Activated naive CD4-positive, alpha-beta T cell treated with anti-CD3 and anti-CD28 coated beads for 36 hours (primary cell): ENCODE measurements at regions not wholly inside any gene's neighbourhood (a gene's known extent, or its start where the extent isn't known, plus 50 kb on each side); places are given as distances from the start of the nearest gene placed in this dataset.

ENCODE experiments used
- CTCF ChIA-PET: fragments of 350-600 bp; sonication (Branson Sonifier 250); formaldehyde crosslinking; loops from one replicate; lab custom pipeline; 2021; ENCODE audit warnings: antibody characterized with exemption; lab: Charles Lee
- DNase-seq: peaks from one replicate; pipeline ENCODE4 v3.0.0-alpha.2; 2020
- H3K27ac Mint-ChIP-seq: one replicate; pipeline ENCODE4 v1.8.0; 2021; ENCODE audit warnings: mild to moderate bottlenecking, mixed read lengths
- H3K27me3 Mint-ChIP-seq: one replicate; pipeline ENCODE4 v1.8.0; 2021; ENCODE audit warnings: low read depth, mixed read lengths
- H3K36me3 Mint-ChIP-seq: one replicate; pipeline ENCODE4 v1.8.0; 2021; ENCODE audit warnings: low read depth, mixed read lengths
- H3K4me1 Mint-ChIP-seq: one replicate; pipeline ENCODE4 v1.8.0; 2021; ENCODE audit warnings: low read depth, mixed read lengths
- H3K4me3 Mint-ChIP-seq: one replicate; pipeline ENCODE4 v1.8.0; 2021; ENCODE audit warnings: mild to moderate bottlenecking, moderate library complexity, mixed read lengths
- H3K9me3 Mint-ChIP-seq: one replicate; pipeline ENCODE4 v1.8.0; 2021; ENCODE audit warnings: mixed read lengths
- intact Hi-C: fragments of 100-400 bp; cut with micrococcal nuclease; formaldehyde crosslinking; loops from one replicate; pipeline ENCODE4 v1.15.1; 2023

DNA sequence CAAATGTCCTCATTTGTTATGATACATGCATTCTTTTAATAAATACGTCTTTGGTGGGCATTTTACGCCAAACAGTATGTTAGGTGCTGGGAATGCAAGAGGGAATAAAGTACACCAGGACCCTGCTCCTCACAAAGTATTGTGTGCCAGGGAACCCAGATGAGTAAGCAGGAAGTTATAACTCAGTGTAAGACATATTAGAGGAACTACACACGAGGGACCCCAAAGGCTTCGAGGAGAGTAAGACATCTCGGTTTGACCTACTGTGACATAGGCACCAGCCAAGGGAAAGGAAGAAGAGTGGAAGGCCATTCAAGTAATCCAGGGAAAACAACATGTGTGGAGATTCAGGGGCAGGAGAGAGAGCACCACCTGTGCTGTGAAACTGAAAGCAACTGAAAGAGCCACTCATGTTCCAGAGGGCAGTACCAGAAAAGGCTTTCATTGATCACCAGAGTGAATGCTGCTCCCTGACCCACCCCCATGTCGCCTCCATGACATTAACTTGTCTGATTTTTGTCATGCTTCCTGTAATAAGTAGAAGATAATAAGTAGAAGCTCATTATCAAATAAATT, 542.5 kb upstream of the PKN2 start:
- no peak overlapping the region for H3K4me3 Mint-ChIP-seq

DNA sequence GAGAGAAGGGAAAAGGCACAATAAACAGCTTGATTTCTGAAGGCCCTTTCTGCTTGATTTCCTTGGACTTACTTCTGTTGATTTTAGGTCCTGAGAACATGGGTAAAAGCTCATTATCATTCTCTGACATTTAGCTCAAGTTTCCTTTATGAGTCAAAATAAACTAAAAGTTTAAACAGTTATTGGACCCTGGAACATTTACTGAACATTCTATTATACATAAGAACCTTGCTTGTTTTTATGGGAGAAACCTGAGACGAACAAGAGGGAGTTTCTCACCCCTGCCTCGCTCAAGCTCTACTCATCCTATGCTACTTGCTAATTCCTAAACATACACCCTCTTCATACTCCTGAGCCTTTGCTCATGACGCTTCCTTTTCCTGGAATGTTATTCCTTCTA, 538.3 kb upstream of the PKN2 start:
- Mint-ChIP-seq H3K36me3 (no peaks in the 10 kb centered on the region), H3K27ac (no peak overlapping the region), H3K4me3 (no peak overlapping the region), H3K9me3 (no peaks in the 10 kb centered on the region), H3K27me3 (peaks cover 4% of the 10 kb centered on the region), H3K4me1 (peaks cover 3% of the 10 kb centered on the region)
- DNase-seq, result no peak
- intact Hi-C loops, result no loop called here
- CTCF ChIA-PET, result interaction anchor here (1.1 to 1.3 kb wide), 2 partner anchors 14 to 33 kb away, joined by 3 read pairs; no protein-coding TSS in a partner anchor

More for the DNA sequence above, 542.5 kb upstream of the PKN2 start:
- H3K27ac Mint-ChIP-seq, result no peak overlapping the region
- no peaks in the 10 kb centered on the region for H3K9me3 Mint-ChIP-seq
- H3K36me3 Mint-ChIP-seq, result no peaks in the 10 kb centered on the region
- peaks cover 3% of the 10 kb centered on the region for H3K4me1 Mint-ChIP-seq
- intact Hi-C loops, result no loop called here
- CTCF ChIA-PET, result no interaction called here
- DNase-seq, result no peak
- H3K27me3 Mint-ChIP-seq, result peaks cover 4% of the 10 kb centered on the region

DNA sequence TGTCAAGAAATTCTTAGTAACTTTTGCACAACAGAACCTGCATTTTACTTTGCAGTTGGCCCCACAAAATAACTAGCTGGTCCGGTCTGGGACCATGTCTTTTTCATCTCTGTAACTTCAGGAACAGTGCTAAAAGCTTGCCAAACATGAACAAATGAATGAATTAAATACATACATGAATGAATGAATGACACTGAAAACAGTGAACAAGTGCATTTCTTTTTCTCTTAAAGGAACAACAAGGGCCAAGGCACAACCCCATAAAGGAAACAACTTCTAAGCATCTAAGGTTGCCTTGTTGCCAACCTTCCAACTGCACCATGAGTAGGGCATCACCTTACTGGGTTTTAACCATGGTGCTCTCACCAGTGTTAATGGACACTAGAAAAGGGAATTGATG, 534.4 kb upstream of the PKN2 start:
- H3K27me3 Mint-ChIP-seq, result peaks cover 4% of the 10 kb centered on the region
- no peak overlapping the region for H3K27ac Mint-ChIP-seq
- H3K9me3 Mint-ChIP-seq, result no peaks in the 10 kb centered on the region
- no peaks in the 10 kb centered on the region for H3K4me1 Mint-ChIP-seq
- CTCF ChIA-PET, result no interaction called here
- H3K4me3 Mint-ChIP-seq, result no peak overlapping the region
- H3K36me3 Mint-ChIP-seq, result no peaks in the 10 kb centered on the region
- intact Hi-C loops, result no loop called here
- DNase-seq, result no peak

- H3K4me1 Mint-ChIP-seq, result no peaks in the 10 kb centered on the region
Observed at GRCh38 chr1:88150330-88150729, 533.7 kb upstream of the PKN2 start.

GRCh38 chr1:88163187-88163586, 520.9 kb upstream of the PKN2 start:
- no peaks in the 10 kb centered on the region for H3K9me3 Mint-ChIP-seq
- H3K36me3 Mint-ChIP-seq, result no peaks in the 10 kb centered on the region
- DNase-seq, result no peak
- H3K27me3 Mint-ChIP-seq, result no peaks in the 10 kb centered on the region
- H3K4me1 Mint-ChIP-seq, result no peaks in the 10 kb centered on the region
- no peak overlapping the region for H3K27ac Mint-ChIP-seq
- no peak overlapping the region for H3K4me3 Mint-ChIP-seq
- intact Hi-C loops, result no loop called here
- CTCF ChIA-PET, result no interaction called here

More at GRCh38 chr1:88150330-88150729, 533.7 kb upstream of the PKN2 start:
- DNase-seq, result no peak
- no peak overlapping the region for H3K27ac Mint-ChIP-seq
- H3K27me3 Mint-ChIP-seq, result no peaks in the 10 kb centered on the region
- H3K9me3 Mint-ChIP-seq, result no peaks in the 10 kb centered on the region
- H3K4me3 Mint-ChIP-seq, result no peak overlapping the region
- H3K36me3 Mint-ChIP-seq, result no peaks in the 10 kb centered on the region
- CTCF ChIA-PET, result no interaction called here
- intact Hi-C loops, result no loop called here

- Mint-ChIP-seq H3K4me1 (no peaks in the 10 kb centered on the region), H3K4me3 (no peak overlapping the region), H3K27ac (no peak overlapping the region), H3K36me3 (no peaks in the 10 kb centered on the region), H3K9me3 (no peaks in the 10 kb centered on the region), H3K27me3 (peaks cover 8% of the 10 kb centered on the region)
- intact Hi-C loops, result no loop called here
- CTCF ChIA-PET, result no interaction called here
- no peak for DNase-seq
Observed at GRCh38 chr1:88168126-88168525, 515.9 kb upstream of the PKN2 start.

GRCh38 chr1:88169139-88169538, 514.9 kb upstream of the PKN2 start:
- H3K36me3 Mint-ChIP-seq, result no peaks in the 10 kb centered on the region
- intact Hi-C loops, result no loop called here
- DNase-seq, result no peak
- no peaks in the 10 kb centered on the region for H3K4me1 Mint-ChIP-seq
- H3K27ac Mint-ChIP-seq, result no peak overlapping the region
- CTCF ChIA-PET, result no interaction called here
- peaks cover 8% of the 10 kb centered on the region for H3K27me3 Mint-ChIP-seq
- H3K9me3 Mint-ChIP-seq, result no peaks in the 10 kb centered on the region
- H3K4me3 Mint-ChIP-seq, result no peak overlapping the region

DNA sequence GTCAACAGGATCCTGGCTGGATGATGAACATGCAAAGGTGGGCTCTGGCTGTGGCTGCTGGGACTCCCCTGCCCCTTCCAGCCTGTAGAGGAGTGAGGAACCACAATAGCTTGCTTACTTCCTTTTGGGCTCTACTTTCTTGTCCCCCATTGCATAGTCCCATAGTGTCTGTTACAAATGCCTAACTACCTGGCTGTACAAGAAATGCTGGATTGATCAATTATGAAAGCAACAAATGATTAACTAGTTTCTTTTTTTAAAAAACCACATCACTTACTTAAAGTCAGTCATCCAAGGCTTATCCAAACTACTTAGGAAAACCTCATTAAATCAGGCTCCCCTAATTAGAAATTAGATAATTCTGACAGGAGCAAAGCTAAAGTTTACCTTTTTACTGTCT, 514.1 kb upstream of the PKN2 start:
- no peak for DNase-seq
- no peaks in the 10 kb centered on the region for H3K36me3 Mint-ChIP-seq
- H3K27me3 Mint-ChIP-seq, result peaks cover 8% of the 10 kb centered on the region
- H3K4me3 Mint-ChIP-seq, result no peak overlapping the region
- CTCF ChIA-PET, result no interaction called here
- H3K4me1 Mint-ChIP-seq, result no peaks in the 10 kb centered on the region
- no peaks in the 10 kb centered on the region for H3K9me3 Mint-ChIP-seq
- intact Hi-C loops, result loop anchor here (10.0 kb wide), 1 partner anchor 875 kb away; no protein-coding TSS in a partner anchor
- no peak overlapping the region for H3K27ac Mint-ChIP-seq

- Mint-ChIP-seq H3K27me3 (peaks cover 11% of the 10 kb centered on the region), H3K36me3 (no peaks in the 10 kb centered on the region), H3K27ac (no peak overlapping the region), H3K4me1 (no peaks in the 10 kb centered on the region), H3K4me3 (no peak overlapping the region), H3K9me3 (no peaks in the 10 kb centered on the region)
- no peak for DNase-seq
- intact Hi-C loops, result loop anchor here (10.0 kb wide), 1 partner anchor 880 kb away; no protein-coding TSS in a partner anchor
- CTCF ChIA-PET, result no interaction called here
Observed at GRCh38 chr1:88175120-88175630, 508.9 kb upstream of the PKN2 start.

DNA sequence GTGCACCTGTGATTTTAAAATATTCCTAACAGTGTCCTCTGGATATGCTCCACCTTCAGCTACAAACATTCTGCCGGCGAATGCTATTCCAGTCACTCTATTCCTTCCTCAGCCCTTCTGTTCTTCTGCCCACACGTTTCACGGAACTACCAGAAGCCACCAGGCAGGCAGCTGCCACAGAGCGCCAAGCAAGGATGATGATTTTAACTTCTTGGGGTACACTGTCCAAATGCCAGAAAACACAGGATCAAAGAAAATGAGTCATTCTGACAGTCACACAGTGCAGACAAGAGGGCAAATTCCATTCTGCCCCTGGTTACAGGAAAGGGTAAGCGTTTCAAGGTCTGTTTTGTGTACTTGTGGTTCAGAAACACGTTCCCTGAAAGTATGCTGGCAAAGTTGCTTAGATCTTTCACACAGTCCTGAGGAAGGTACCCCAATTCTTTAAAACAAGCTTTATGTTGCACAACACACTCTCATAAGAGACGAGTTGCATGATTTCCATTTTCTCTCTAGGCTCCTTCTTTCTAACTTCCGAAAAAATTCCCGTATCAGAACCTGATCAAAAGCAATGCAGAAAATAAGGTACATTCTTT, 508.3 kb upstream of the PKN2 start:
- DNase-seq, result no peak
- no peaks in the 10 kb centered on the region for H3K9me3 Mint-ChIP-seq
- no peak overlapping the region for H3K27ac Mint-ChIP-seq
- peaks cover 2% of the 10 kb centered on the region for H3K4me1 Mint-ChIP-seq
- H3K36me3 Mint-ChIP-seq, result no peaks in the 10 kb centered on the region
- peaks cover 11% of the 10 kb centered on the region for H3K27me3 Mint-ChIP-seq
- H3K4me3 Mint-ChIP-seq, result no peak overlapping the region
- intact Hi-C loops, result loop anchor here (10.0 kb wide), 1 partner anchor 881 kb away; no protein-coding TSS in a partner anchor
- CTCF ChIA-PET, result no interaction called here

- Mint-ChIP-seq H3K27me3 (peaks cover 2% of the 10 kb centered on the region), H3K4me3 (no peak overlapping the region), H3K9me3 (no peaks in the 10 kb centered on the region), H3K4me1 (peaks cover 2% of the 10 kb centered on the region), H3K36me3 (no peaks in the 10 kb centered on the region), H3K27ac (no peak overlapping the region)
- CTCF ChIA-PET, result interaction anchor here (0.7 to 1.6 kb wide), 3 partner anchors 24 to 280 kb away, joined by 3 to 4 read pairs (median 3); no protein-coding TSS in a partner anchor
- intact Hi-C loops, result loop anchor here (1.0 to 10.0 kb wide), 6 partner anchors 123 to 1048 kb away; no protein-coding TSS in a partner anchor
- no peak for DNase-seq
Observed at GRCh38 chr1:88179943-88180342, 504.1 kb upstream of the PKN2 start.

- H3K36me3 Mint-ChIP-seq, result no peaks in the 10 kb centered on the region
- CTCF ChIA-PET, result interaction anchor here (0.6 to 1.6 kb wide), 17 partner anchors 15 to 905 kb away, joined by 3 to 7 read pairs (median 3); no protein-coding TSS in a partner anchor
- peaks cover 2% of the 10 kb centered on the region for H3K27me3 Mint-ChIP-seq
- peaks cover 2% of the 10 kb centered on the region for H3K4me1 Mint-ChIP-seq
- H3K9me3 Mint-ChIP-seq, result no peaks in the 10 kb centered on the region
- no peak overlapping the region for H3K27ac Mint-ChIP-seq
- intact Hi-C loops, result loop anchor here (1.0 to 10.0 kb wide), 5 partner anchors 123 to 1048 kb away; no protein-coding TSS in a partner anchor
- peak; percentile 79 for DNase-seq
- no peak overlapping the region for H3K4me3 Mint-ChIP-seq
Observed at GRCh38 chr1:88180449-88181108, 503.5 kb upstream of the PKN2 start.
